ENCODE measurements at regions not wholly inside any gene's neighbourhood (a gene's known extent, or its start where the extent isn't known, plus 50 kb on each side); places are given as distances from the start of the nearest gene placed in this dataset.

GRCh38 chr4:117154251-117154650 is 68.9 kb upstream of the TRAM1L1 start:
- H3K36me3 ChIP-seq (ENCODE audit: insufficient read depth, low read length) = no peaks in the 10 kb centered on the region
- H3F3A ChIP-seq (ENCODE audit: insufficient read depth, low read length, poor library complexity, severe bottlenecking) = no peaks in the 10 kb centered on the region
- no peak overlapping the region for H3K4me2 ChIP-seq (ENCODE audit: low read length)
- H3K27me3 ChIP-seq (ENCODE audit: insufficient read depth, low read depth, low read length) = no peaks in the 10 kb centered on the region
- no peak overlapping the region for H3K27ac ChIP-seq (ENCODE audit: low read length)
- no peak for TF ChIP-seq REST (IDR thresholded peaks at IDR 0.05; ENCODE audit: borderline replicate concordance)
- TF ChIP-seq RAD21 (conservative IDR thresholded peaks at IDR 0.05) = no peak
- no peak for TF ChIP-seq POLR2AphosphoS5 (IDR thresholded peaks at IDR 0.05)
- no peak for TF ChIP-seq SMC3 (conservative IDR thresholded peaks at IDR 0.05; ENCODE audit: poor library complexity)
- no peak for TF ChIP-seq EZH2 (IDR thresholded peaks at IDR 0.05; ENCODE audit: borderline replicate concordance, insufficient read depth, low read length, poor library complexity, severe bottlenecking)
- no peak for TF ChIP-seq CTCF (IDR thresholded peaks at IDR 0.05; ENCODE audit: poor library complexity, severe bottlenecking)
- no peak for TF ChIP-seq TAF1 (IDR thresholded peaks at IDR 0.05; ENCODE audit: low read depth)
- no peak for TF ChIP-seq MXI1 (conservative IDR thresholded peaks at IDR 0.05; ENCODE audit: poor library complexity, severe bottlenecking)
- H3K4me3 ChIP-seq (ENCODE audit: low read length) = no peak overlapping the region
- no peaks in the 10 kb centered on the region for H3K9me2 ChIP-seq (ENCODE audit: insufficient read depth, low read length)
- no peaks in the 10 kb centered on the region for H3K79me2 ChIP-seq (replicated peaks; ENCODE audit: insufficient read depth, low read length)
- no peaks in the 10 kb centered on the region for H4K20me1 ChIP-seq (ENCODE audit: insufficient read depth)
- H2AFZ ChIP-seq (ENCODE audit: low read depth, low read length) = no peak overlapping the region
- peaks cover 9% of the 10 kb centered on the region for H3K9me3 ChIP-seq (ENCODE audit: low read length)
- H3K9ac ChIP-seq (ENCODE audit: low read length) = no peak overlapping the region

GRCh38 chr4:117156806-117157205 is 71.4 kb upstream of the TRAM1L1 start:
- no peaks in the 10 kb centered on the region for H3K27me3 ChIP-seq (ENCODE audit: insufficient read depth, low read depth, low read length)
- no peak overlapping the region for H3K4me3 ChIP-seq (ENCODE audit: low read length)
- H3K9me2 ChIP-seq (ENCODE audit: insufficient read depth, low read length) = no peaks in the 10 kb centered on the region
- H4K20me1 ChIP-seq (ENCODE audit: insufficient read depth) = no peaks in the 10 kb centered on the region
- H3K4me2 ChIP-seq (ENCODE audit: low read length) = no peak overlapping the region
- no peaks in the 10 kb centered on the region for H3K9me3 ChIP-seq (ENCODE audit: low read length)
- H3K36me3 ChIP-seq (ENCODE audit: insufficient read depth, low read length) = no peaks in the 10 kb centered on the region
- H3K27ac ChIP-seq (ENCODE audit: low read length) = no peak overlapping the region
- H3K79me2 ChIP-seq (replicated peaks; ENCODE audit: insufficient read depth, low read length) = no peaks in the 10 kb centered on the region
- no peaks in the 10 kb centered on the region for H3F3A ChIP-seq (ENCODE audit: insufficient read depth, low read length, poor library complexity, severe bottlenecking)
- no peak overlapping the region for H3K9ac ChIP-seq (ENCODE audit: low read length)
- no peak overlapping the region for H2AFZ ChIP-seq (ENCODE audit: low read depth, low read length)
- TF ChIP-seq REST (IDR thresholded peaks at IDR 0.05; ENCODE audit: borderline replicate concordance) = no peak
- TF ChIP-seq CTCF (IDR thresholded peaks at IDR 0.05; ENCODE audit: poor library complexity, severe bottlenecking) = no peak
- no peak for TF ChIP-seq TAF1 (IDR thresholded peaks at IDR 0.05; ENCODE audit: low read depth)
- no peak for TF ChIP-seq POLR2AphosphoS5 (IDR thresholded peaks at IDR 0.05)
- TF ChIP-seq SMC3 (conservative IDR thresholded peaks at IDR 0.05; ENCODE audit: poor library complexity) = no peak
- TF ChIP-seq EZH2 (IDR thresholded peaks at IDR 0.05; ENCODE audit: borderline replicate concordance, insufficient read depth, low read length, poor library complexity, severe bottlenecking) = no peak
- no peak for TF ChIP-seq RAD21 (conservative IDR thresholded peaks at IDR 0.05)
- TF ChIP-seq EP300 (conservative IDR thresholded peaks at IDR 0.05; ENCODE audit: poor library complexity, severe bottlenecking) = no peak
- TF ChIP-seq MXI1 (conservative IDR thresholded peaks at IDR 0.05; ENCODE audit: poor library complexity, severe bottlenecking) = no peak
